Spinal cord (tissue), 9 donors: ENCODE measurements at regions not wholly inside any gene's neighbourhood (a gene's known extent, or its start where the extent isn't known, plus 50 kb on each side); places are given as distances from the start of the nearest gene placed in this dataset.
"Not testable (repeated sequence)": the region's sequence is repeated elsewhere in the genome, so short reads cannot be mapped to it uniquely, and the experiment has no call there.

ENCODE experiments used
- DNase-seq, 6 donors: peaks; one replicate each; pipeline versions ENCODE4 v3.0.0 to v3.0.0-alpha.2; 2013 to 2015; ENCODE audit warnings: low spot score in 6 of 6, low read depth in 4 of 6
- H3K27ac ChIP-seq: one replicate; pipeline ENCODE4 v1.5.1; 2013; ENCODE audit warnings: low read depth, low read length, control low read depth
- H3K27me3 ChIP-seq: one replicate; pipeline ENCODE4 v1.6.1; 2013; ENCODE audit warnings: low read length; ENCODE audit not compliant: control insufficient read depth, insufficient read depth
- H3K36me3 ChIP-seq: one replicate; pipeline ENCODE4 v1.6.1; 2013; ENCODE audit warnings: low read length; ENCODE audit not compliant: control insufficient read depth, insufficient read depth
- H3K4me1 ChIP-seq: one replicate; pipeline ENCODE4 v1.6.1; 2013; ENCODE audit warnings: low read length; ENCODE audit not compliant: control insufficient read depth, insufficient read depth
- H3K4me3 ChIP-seq: one replicate; pipeline ENCODE4 v1.5.1; 2013; ENCODE audit warnings: low read depth, low read length, control low read depth
- H3K9me3 ChIP-seq: one replicate; pipeline ENCODE4 v1.6.1; 2013; ENCODE audit warnings: low read length; ENCODE audit not compliant: control insufficient read depth, insufficient read depth
- WGBS: methylation state at CpG from one replicate; pipeline ENCODE4 v1.1.5; 2013; ENCODE audit warnings: missing lambda C conversion rate; ENCODE audit not compliant: insufficient coverage; 5-methylcytosine and 5-hydroxymethylcytosine counted together
- donor health status: healthy.

DNA sequence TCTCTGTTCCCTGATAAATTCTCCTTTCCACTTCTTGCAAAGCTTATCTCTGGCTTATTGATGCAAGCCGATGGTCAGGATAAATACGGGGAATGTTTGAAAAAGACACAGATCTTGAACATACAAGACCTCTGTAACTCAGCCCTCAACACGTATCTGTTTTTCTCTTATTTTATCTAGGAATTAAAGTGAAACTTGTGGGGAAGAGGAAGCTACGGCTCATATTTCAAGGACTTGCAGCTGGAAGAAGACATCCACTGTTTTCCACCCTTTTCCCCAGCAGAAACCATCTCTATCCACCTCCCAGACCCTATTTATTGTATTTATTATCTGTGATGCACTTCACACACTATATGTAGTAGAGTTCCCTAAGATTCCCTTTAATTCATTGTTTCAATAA lies 98.4 kb upstream of the TANK start:
- no CpG with 5 or more reads among the region's 4 CpGs for WGBS
- Histone ChIP-seq H3K27ac (no peak overlapping the region), H3K9me3 (no peaks in the 10 kb centered on the region)

DNA sequence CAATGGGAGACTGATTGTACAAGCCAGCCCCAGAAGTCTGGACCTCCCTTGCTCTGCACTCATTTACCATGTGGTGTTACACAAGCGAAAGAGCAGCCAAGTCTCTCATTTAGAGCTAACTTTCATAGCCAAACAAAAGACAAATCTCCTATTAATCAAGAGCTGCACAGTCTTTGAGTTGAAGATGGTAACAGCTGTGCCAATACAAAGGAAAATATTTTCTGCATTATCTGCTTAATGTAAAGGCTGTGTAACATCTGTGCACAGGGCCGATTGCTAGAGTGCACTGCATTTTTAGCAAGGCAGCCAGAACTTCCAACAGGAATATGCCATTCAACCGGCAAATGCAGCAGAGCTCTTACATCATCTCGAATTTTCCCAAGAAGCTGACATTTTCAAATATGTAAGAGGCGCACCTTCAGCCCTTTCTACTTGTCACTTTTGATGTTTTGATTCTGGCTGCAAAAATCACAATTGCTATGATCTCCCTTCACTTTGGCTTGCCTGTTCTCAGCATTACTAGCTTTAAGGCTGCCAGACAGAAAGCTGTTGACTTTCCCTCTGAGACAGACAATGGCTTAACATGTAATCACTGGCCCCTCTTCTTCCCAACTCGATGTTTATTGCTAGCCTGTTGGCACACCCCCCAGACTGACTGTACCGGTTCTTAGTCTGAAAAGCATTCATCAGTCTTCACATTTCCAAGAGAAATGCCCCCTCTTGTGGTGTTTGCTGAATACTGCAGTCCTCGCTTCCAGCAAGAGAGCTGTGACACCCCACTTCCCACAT lies 96.9 kb upstream of the TANK start:
- Histone ChIP-seq H3K4me3 (no peak overlapping the region), H3K27ac (peak overlapping the region; percentile 37), H3K4me1 (no peaks in the 10 kb centered on the region), H3K27me3 (no peaks in the 10 kb centered on the region), H3K36me3 (no peaks in the 10 kb centered on the region), H3K9me3 (no peaks in the 10 kb centered on the region)
- peak; percentile 59 to 96 (median 82) for DNase-seq
- 24% methylated on average over 7 of the region's 8 CpGs for WGBS

More for the DNA sequence above, 98.4 kb upstream of the TANK start:
- Histone ChIP-seq H3K36me3 (no peaks in the 10 kb centered on the region), H3K4me1 (no peaks in the 10 kb centered on the region), H3K27me3 (no peaks in the 10 kb centered on the region), H3K4me3 (no peak overlapping the region)
- DNase-seq, result no peak

- Histone ChIP-seq H3K4me3 (no peak overlapping the region), H3K27me3 (no peaks in the 10 kb centered on the region), H3K27ac (no peak overlapping the region), H3K4me1 (no peaks in the 10 kb centered on the region), H3K9me3 (no peaks in the 10 kb centered on the region), H3K36me3 (no peaks in the 10 kb centered on the region)
- DNase-seq, result no peak
- no CpG with 5 or more reads among the region's 2 CpGs for WGBS
Observed at GRCh38 chr2:161063946-161064306, 96.3 kb upstream of the TANK start.

- WGBS, result 100% methylated on average over 1 of the region's 3 CpGs
- H3K36me3 ChIP-seq, result no peaks in the 10 kb centered on the region
- no peak overlapping the region for H3K27ac ChIP-seq
- DNase-seq, result peak in 2 of 6 donors; percentile 22 to 82
- no peak overlapping the region for H3K4me3 ChIP-seq
- no peaks in the 10 kb centered on the region for H3K27me3 ChIP-seq
- H3K4me1 ChIP-seq, result no peaks in the 10 kb centered on the region
- H3K9me3 ChIP-seq, result no peaks in the 10 kb centered on the region
Observed at GRCh38 chr2:161067846-161068350, 92.3 kb upstream of the TANK start.

- no peak for DNase-seq
- H3K9me3 ChIP-seq, result no peaks in the 10 kb centered on the region
Observed at GRCh38 chr2:161068670-161069069, 91.6 kb upstream of the TANK start.

DNA sequence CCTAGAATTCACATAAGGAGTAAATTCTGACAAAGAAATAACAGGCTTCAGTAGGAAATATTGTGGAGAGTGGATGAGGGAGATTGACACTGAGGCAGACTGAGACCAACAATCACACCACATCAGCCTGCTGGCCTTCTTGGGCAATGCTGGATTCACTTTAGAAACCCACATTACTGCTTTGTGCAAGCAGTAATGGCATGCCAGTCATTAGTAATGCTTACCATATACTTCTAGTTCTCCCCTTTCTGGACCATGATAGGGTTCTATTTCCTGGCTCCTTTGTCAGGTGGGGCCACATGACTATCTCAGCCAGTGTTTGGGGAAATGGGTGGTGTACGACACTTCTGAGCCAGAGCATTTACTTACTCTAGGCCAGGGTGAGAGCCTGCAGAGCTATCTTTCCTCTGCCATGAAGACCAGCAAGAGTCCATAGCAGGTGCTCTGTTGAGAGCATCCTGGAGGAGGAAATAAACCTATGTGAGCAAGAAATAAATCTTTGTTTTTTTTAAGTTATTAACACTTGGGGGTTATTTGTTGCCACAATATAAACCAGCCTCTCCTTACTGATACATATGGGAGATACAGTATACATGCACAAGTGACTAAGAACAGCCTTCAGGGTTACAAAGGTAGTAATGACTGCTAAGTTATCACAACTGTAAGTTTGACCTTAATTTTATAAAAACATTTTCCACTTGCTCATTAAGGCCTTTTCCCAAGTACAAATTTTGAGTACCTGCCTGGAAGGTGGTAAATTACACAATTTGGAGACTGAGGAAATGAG lies 89.3 kb upstream of the TANK start:
- Histone ChIP-seq H3K27ac (no peak overlapping the region), H3K27me3 (no peaks in the 10 kb centered on the region), H3K9me3 (no peaks in the 10 kb centered on the region), H3K4me3 (no peak overlapping the region), H3K36me3 (no peaks in the 10 kb centered on the region), H3K4me1 (no peaks in the 10 kb centered on the region)
- WGBS, result 100% methylated on average over 1 of the region's 1 CpG
- DNase-seq, result no peak

More at GRCh38 chr2:161068670-161069069, 91.6 kb upstream of the TANK start:
- no peaks in the 10 kb centered on the region for H3K36me3 ChIP-seq
- H3K27me3 ChIP-seq, result no peaks in the 10 kb centered on the region
- H3K4me1 ChIP-seq, result no peaks in the 10 kb centered on the region
- no CpG with 5 or more reads among the region's 1 CpG for WGBS
- no peak overlapping the region for H3K27ac ChIP-seq
- no peak overlapping the region for H3K4me3 ChIP-seq

- not testable (repeated sequence) for DNase-seq, H3K4me3 ChIP-seq, H3K27me3 ChIP-seq, H3K36me3 ChIP-seq, H3K9me3 ChIP-seq, H3K27ac ChIP-seq, H3K4me1 ChIP-seq
- no CpG with 5 or more reads among the region's 2 CpGs for WGBS
Observed at GRCh38 chr2:161072436-161072835, 87.8 kb upstream of the TANK start.

DNA sequence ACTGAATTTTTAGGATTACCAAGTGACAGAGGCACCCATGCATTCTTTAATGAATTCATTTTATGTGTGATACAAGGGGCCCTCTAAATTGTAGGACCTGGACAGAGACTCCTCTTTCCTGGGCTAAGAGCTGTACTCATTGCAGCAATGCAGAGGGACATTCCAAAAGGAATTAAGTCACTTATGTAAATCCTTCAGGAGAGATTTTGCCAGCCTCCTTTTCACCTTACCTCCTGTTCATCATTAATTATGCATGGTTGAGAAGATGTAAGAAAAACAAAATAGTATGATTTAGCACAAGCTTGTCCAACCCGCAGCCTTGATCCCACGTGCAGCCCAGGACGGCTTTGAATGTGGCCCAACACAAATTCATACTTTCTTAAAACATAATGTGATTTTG lies 84.5 kb upstream of the TANK start:
- DNase-seq, result no peak
- Histone ChIP-seq H3K4me1 (no peaks in the 10 kb centered on the region), H3K27ac (no peak overlapping the region), H3K9me3 (no peaks in the 10 kb centered on the region), H3K36me3 (no peaks in the 10 kb centered on the region), H3K27me3 (no peaks in the 10 kb centered on the region), H3K4me3 (no peak overlapping the region)
- no CpG with 5 or more reads among the region's 3 CpGs for WGBS

GRCh38 chr2:161076936-161077335 lies 83.3 kb upstream of the TANK start:
- Histone ChIP-seq H3K27ac (no peak overlapping the region), H3K4me1 (no peaks in the 10 kb centered on the region), H3K27me3 (no peaks in the 10 kb centered on the region), H3K9me3 (no peaks in the 10 kb centered on the region), H3K4me3 (no peak overlapping the region), H3K36me3 (no peaks in the 10 kb centered on the region)
- 93% methylated on average over 8 of the region's 9 CpGs for WGBS
- DNase-seq, result no peak
